Ovary (tissue), 3 donors: ENCODE measurements at regions not wholly inside any gene's neighbourhood (a gene's known extent, or its start where the extent isn't known, plus 50 kb on each side); places are given as distances from the start of the nearest gene placed in this dataset.

Source experiments
- CTCF ChIP-seq, 3 donors: fragments of 450-650 bp in 2 of 3; fragments of 200-600 bp in 1 of 3; IDR thresholded peaks; one replicate each; pipeline versions ENCODE4 v1.5.1 to v1.8.0; 2016 to 2022; ENCODE audit warnings: antibody characterized with exemption in 3 of 3, mild to moderate bottlenecking in 1 of 3
- EP300 ChIP-seq: sonication (generic); formaldehyde crosslinking; IDR thresholded peaks from one replicate; pipeline ENCODE4 v1.6.1; 2017; ENCODE audit warnings: antibody characterized with exemption
- POLR2A ChIP-seq: fragments of 450-650 bp; IDR thresholded peaks from one replicate; pipeline ENCODE4 v1.6.1; 2017; ENCODE audit warnings: antibody characterized with exemption, mild to moderate bottlenecking, moderate library complexity
- donor health status: DM: no; HTN: no; CAD: no.

GRCh38 chr17:64781810-64782555 lies 119.9 kb upstream of the SMURF2 start:
- TF ChIP-seq CTCF (IDR thresholded peaks at IDR 0.05) (no peak), POLR2A (no peak), EP300 (no peak)
